ENCODE measurements at regions not wholly inside any gene's neighbourhood (a gene's known extent, or its start where the extent isn't known, plus 50 kb on each side); places are given as distances from the start of the nearest gene placed in this dataset.
"Not testable (repeated sequence)": the region's sequence is repeated elsewhere in the genome, so short reads cannot be mapped to it uniquely, and the experiment has no call there.

- H3K27me3 ChIP-seq (ENCODE audit: control insufficient read depth, insufficient read depth, low read length): no peaks in the 10 kb centered on the region
- CTCF ChIA-PET: interaction anchor here (0.6 kb wide), 1 partner anchor 13 kb away, joined by 3 read pairs; no protein-coding TSS in a partner anchor
- DNase-seq (ENCODE audit: low read depth): no peak
- no peak overlapping the region for H3K4me3 ChIP-seq (ENCODE audit: low read depth, low read length)
- no peaks in the 10 kb centered on the region for H3K36me3 ChIP-seq (ENCODE audit: control insufficient read depth, insufficient read depth, low read length)
- POLR2A ChIA-PET: no interaction called here
- TF ChIP-seq, protein P1, sequence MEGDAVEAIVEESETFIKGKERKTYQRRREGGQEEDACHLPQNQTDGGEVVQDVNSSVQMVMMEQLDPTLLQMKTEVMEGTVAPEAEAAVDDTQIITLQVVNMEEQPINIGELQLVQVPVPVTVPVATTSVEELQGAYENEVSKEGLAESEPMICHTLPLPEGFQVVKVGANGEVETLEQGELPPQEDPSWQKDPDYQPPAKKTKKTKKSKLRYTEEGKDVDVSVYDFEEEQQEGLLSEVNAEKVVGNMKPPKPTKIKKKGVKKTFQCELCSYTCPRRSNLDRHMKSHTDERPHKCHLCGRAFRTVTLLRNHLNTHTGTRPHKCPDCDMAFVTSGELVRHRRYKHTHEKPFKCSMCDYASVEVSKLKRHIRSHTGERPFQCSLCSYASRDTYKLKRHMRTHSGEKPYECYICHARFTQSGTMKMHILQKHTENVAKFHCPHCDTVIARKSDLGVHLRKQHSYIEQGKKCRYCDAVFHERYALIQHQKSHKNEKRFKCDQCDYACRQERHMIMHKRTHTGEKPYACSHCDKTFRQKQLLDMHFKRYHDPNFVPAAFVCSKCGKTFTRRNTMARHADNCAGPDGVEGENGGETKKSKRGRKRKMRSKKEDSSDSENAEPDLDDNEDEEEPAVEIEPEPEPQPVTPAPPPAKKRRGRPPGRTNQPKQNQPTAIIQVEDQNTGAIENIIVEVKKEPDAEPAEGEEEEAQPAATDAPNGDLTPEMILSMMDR (IDR thresholded peaks at IDR 0.05; ENCODE audit: insufficient read depth, low read depth, low read length): no peak
Measured at GRCh38 chr11:29227811-29228210, 789.0 kb downstream of the KCNA4 start.

DNA sequence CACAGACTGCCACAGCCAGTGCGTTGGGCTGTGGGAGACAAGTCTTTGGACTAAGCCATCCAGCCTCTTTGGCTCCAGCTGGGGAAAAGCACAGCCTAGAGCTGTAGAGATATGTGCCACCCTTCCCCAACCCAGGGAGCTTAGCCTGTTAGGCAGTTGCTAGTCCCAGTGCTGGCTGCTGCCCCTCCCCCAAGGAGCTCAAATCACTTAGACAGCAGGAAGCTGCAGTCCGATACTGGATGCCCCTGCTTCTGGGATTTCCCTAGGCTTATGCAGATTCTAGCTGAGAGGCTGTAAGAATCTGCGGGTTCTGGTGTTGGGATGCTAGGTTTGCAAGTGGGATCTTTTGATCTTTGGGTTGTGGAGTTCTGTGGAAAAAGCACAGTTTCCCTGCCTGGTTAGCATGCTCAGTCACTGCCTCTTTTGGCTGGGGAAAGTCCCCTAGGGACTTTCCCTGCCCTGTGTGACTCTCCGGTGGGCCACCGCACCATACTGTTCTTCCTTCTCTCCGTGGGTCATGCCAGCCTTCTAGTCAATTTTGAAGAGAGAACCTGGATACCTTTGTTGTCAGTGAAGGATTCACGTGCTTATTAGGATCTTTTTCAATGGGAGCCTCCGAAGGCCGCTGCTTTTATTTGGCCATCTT is 792.0 kb downstream of the KCNA4 start:
- H3K36me3 ChIP-seq (ENCODE audit: control insufficient read depth, insufficient read depth, low read length): no peaks in the 10 kb centered on the region
- no peaks in the 10 kb centered on the region for H3K27me3 ChIP-seq (ENCODE audit: control insufficient read depth, insufficient read depth, low read length)
- TF ChIP-seq, protein P1 (IDR thresholded peaks at IDR 0.05; ENCODE audit: insufficient read depth, low read depth, low read length): no peak
- ChIA-PET CTCF (no interaction called here), POLR2A (no interaction called here)
- no peak overlapping the region for H3K4me3 ChIP-seq (ENCODE audit: low read depth, low read length)
- no peak for DNase-seq (ENCODE audit: low read depth)

DNA sequence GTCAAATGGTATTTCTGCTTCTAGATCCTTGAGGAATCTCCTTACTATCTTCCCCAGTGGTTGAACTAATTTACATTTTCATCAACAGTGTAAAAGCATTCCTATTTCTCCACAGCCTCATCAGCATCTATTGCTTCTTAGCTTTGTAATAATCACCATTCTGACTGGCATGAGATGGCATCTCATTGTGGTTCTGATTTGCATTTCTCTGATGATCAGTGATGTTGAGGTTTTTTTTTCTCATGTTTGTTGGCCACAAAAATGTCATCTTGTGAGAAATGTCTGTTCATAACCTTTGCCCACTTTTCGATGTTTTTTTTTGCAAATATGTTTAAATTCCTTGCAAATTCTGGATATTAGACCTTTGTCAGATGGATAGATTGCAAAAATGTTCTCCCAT is 797.3 kb downstream of the KCNA4 start:
- CTCF ChIA-PET; POLR2A ChIA-PET; DNase-seq (ENCODE audit: low read depth); H3K4me3 ChIP-seq (ENCODE audit: low read depth, low read length); H3K27me3 ChIP-seq (ENCODE audit: control insufficient read depth, insufficient read depth, low read length); H3K36me3 ChIP-seq (ENCODE audit: control insufficient read depth, insufficient read depth, low read length): not testable (repeated sequence)

GRCh38 chr11:29217901-29218300 is 798.9 kb downstream of the KCNA4 start:
- DNase-seq (ENCODE audit: low read depth): no peak
- H3K4me3 ChIP-seq (ENCODE audit: low read depth, low read length): no peak overlapping the region
- ChIA-PET POLR2A (no interaction called here), CTCF (no interaction called here)
- TF ChIP-seq, protein P1 (IDR thresholded peaks at IDR 0.05; ENCODE audit: insufficient read depth, low read depth, low read length): no peak
- H3K27me3 ChIP-seq (ENCODE audit: control insufficient read depth, insufficient read depth, low read length): no peaks in the 10 kb centered on the region
- no peaks in the 10 kb centered on the region for H3K36me3 ChIP-seq (ENCODE audit: control insufficient read depth, insufficient read depth, low read length)

GRCh38 chr11:29214833-29215232 is 802.0 kb downstream of the KCNA4 start:
- H3K4me3 ChIP-seq (ENCODE audit: low read depth, low read length): no peak overlapping the region
- TF ChIP-seq, protein P1 (IDR thresholded peaks at IDR 0.05; ENCODE audit: insufficient read depth, low read depth, low read length): no peak
- ChIA-PET POLR2A (no interaction called here), CTCF (no interaction called here)
- H3K27me3 ChIP-seq (ENCODE audit: control insufficient read depth, insufficient read depth, low read length): no peaks in the 10 kb centered on the region
- no peaks in the 10 kb centered on the region for H3K36me3 ChIP-seq (ENCODE audit: control insufficient read depth, insufficient read depth, low read length)
- no peak for DNase-seq (ENCODE audit: low read depth)

DNA sequence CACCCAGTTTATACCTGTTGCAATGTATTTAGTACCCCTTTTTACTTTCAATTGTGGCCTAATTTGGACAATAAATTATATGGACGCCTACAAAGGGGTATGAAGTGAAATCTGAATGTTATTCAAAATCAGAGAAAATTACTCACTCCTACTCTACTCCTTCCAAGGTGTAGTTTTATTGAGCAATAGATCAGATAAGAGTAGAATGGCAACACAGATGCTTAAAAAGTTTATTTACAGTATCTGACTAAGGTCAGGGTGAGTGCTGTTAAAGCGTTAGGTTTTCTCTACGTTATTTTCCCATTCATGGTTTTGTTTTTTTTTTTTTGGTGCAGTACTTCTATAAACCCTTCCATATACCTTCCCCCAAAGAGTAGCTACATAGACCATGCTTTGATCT is 805.6 kb downstream of the KCNA4 start:
- ChIA-PET CTCF (no interaction called here), POLR2A (no interaction called here)
- no peaks in the 10 kb centered on the region for H3K27me3 ChIP-seq (ENCODE audit: control insufficient read depth, insufficient read depth, low read length)
- DNase-seq (ENCODE audit: low read depth): no peak
- no peaks in the 10 kb centered on the region for H3K36me3 ChIP-seq (ENCODE audit: control insufficient read depth, insufficient read depth, low read length)
- TF ChIP-seq, protein P1 (IDR thresholded peaks at IDR 0.05; ENCODE audit: insufficient read depth, low read depth, low read length): no peak
- H3K4me3 ChIP-seq (ENCODE audit: low read depth, low read length): no peak overlapping the region
